PC-3 (cell line): ENCODE measurements at regions not wholly inside any gene's neighbourhood (a gene's known extent, or its start where the extent isn't known, plus 50 kb on each side); places are given as distances from the start of the nearest gene placed in this dataset.

ENCODE experiments used
- ATAC-seq: fragments of 200-7000 bp; cut with Tn5 transposase; 2 replicates; pipeline ENCODE4 v1.9.1; 2020; ENCODE audit warnings: mild to moderate bottlenecking, moderate library complexity
- BruUV-seq: library from RNA; stranded (reverse); fragments of 400-500 nt; replicated peaks from 2 replicates; lab custom pipeline; 2021; lab: Mats Ljungman, UMichigan
- CTCF ChIA-PET: fragments of 300-600 bp; sonication (Branson Sonifier 250); formaldehyde crosslinking; loops from one replicate; lab custom pipeline; 2022; ENCODE audit warnings: antibody characterized with exemption; lab: Charles Lee
- POLR2A ChIA-PET: fragments of 300-600 bp; sonication (Branson Sonifier 250); formaldehyde crosslinking; loops from one replicate; lab custom pipeline; 2022; ENCODE audit warnings: antibody characterized with exemption; ENCODE audit not compliant: unreplicated experiment; lab: Charles Lee
- DNase-seq: peaks from one replicate; pipeline ENCODE4 v3.0.0-alpha.2; 2015
- H2AFZ ChIP-seq: fragments of 300-600 bp; sonication (generic); 2 replicates; pipeline ENCODE4 v1.6.0; 2016; ENCODE audit warnings: antibody characterized with exemption, low read length
- H3F3A ChIP-seq: fragments of 300-600 bp; sonication (generic); one replicate; pipeline ENCODE4 v1.6.0; 2017; ENCODE audit warnings: antibody characterized with exemption, low read length, control low read depth, mild to moderate bottlenecking; ENCODE audit not compliant: unreplicated experiment
- H3K27ac ChIP-seq: fragments of 300-600 bp; sonication (generic); 2 replicates; pipeline ENCODE4 v1.5.1; 2016; ENCODE audit warnings: mild to moderate bottlenecking, low read length
- H3K27me3 ChIP-seq: fragments of 300-600 bp; sonication (generic); 2 replicates; pipeline ENCODE4 v1.6.1; 2016; ENCODE audit warnings: low read length, mixed read lengths
- H3K36me3 ChIP-seq: fragments of 300-600 bp; sonication (generic); 2 replicates; pipeline ENCODE4 v1.6.1; 2016; ENCODE audit warnings: low read depth, mixed run types, low read length, mixed read lengths
- H3K4me1 ChIP-seq: fragments of 300-600 bp; sonication (generic); 2 replicates; pipeline ENCODE4 v1.5.1; 2016; ENCODE audit warnings: low read length; ENCODE audit not compliant: insufficient read depth
- H3K4me2 ChIP-seq: fragments of 300-600 bp; sonication (generic); 2 replicates; pipeline ENCODE4 v1.6.0; 2016; ENCODE audit warnings: low read length
- H3K4me3 ChIP-seq: fragments of 300-600 bp; sonication (generic); 2 replicates; pipeline ENCODE4 v1.5.1; 2016; ENCODE audit warnings: mild to moderate bottlenecking, low read length, mixed read lengths
- H3K79me2 ChIP-seq: fragments of 300-600 bp; sonication (generic); 2 replicates; pipeline ENCODE4 v1.6.1; 2017; ENCODE audit warnings: low read length, mixed read lengths
- H3K9ac ChIP-seq: fragments of 300-600 bp; sonication (generic); 2 replicates; pipeline ENCODE4 v1.6.0; 2016; ENCODE audit warnings: mild to moderate bottlenecking, low read length
- H3K9me2 ChIP-seq: fragments of 300-600 bp; sonication (generic); replicated peaks from 2 replicates; pipeline ENCODE4 v1.6.1; 2016; ENCODE audit warnings: mixed run types, low read length, mixed read lengths
- H3K9me3 ChIP-seq: fragments of 300-600 bp; sonication (generic); 2 replicates; pipeline ENCODE4 v1.6.1; 2016; ENCODE audit warnings: low read length, mixed read lengths
- H4K20me1 ChIP-seq: fragments of 300-600 bp; sonication (generic); 2 replicates; pipeline ENCODE4 v1.6.1; 2016; ENCODE audit warnings: low read length, mixed read lengths
- EZH2 ChIP-seq: fragments of 300-600 bp; sonication (generic); IDR thresholded peaks from one replicate; pipeline ENCODE4 v1.6.1; 2017; ENCODE audit warnings: antibody characterized with exemption, mild to moderate bottlenecking, low read length; ENCODE audit not compliant: unreplicated experiment
- EZH2phosphoT487 ChIP-seq: fragments of 300-600 bp; sonication (generic); IDR thresholded peaks from 2 replicates; pipeline ENCODE4 v1.6.1; 2018; ENCODE audit warnings: mild to moderate bottlenecking, antibody characterized with exemption, low read length, borderline replicate concordance
- intact Hi-C: fragments of 100-400 bp; cut with micrococcal nuclease; formaldehyde crosslinking; loops from 2 replicates; pipeline ENCODE4 v1.9.0; 2023
- TF ChIP-seq, protein P1 (sequence below): fragments of 300-600 bp; sonication (generic); conservative IDR thresholded peaks from 2 replicates; pipeline ENCODE4 v1.5.1; 2017; ENCODE audit warnings: antibody characterized with exemption, low read depth, mild to moderate bottlenecking, low read length

DNA sequence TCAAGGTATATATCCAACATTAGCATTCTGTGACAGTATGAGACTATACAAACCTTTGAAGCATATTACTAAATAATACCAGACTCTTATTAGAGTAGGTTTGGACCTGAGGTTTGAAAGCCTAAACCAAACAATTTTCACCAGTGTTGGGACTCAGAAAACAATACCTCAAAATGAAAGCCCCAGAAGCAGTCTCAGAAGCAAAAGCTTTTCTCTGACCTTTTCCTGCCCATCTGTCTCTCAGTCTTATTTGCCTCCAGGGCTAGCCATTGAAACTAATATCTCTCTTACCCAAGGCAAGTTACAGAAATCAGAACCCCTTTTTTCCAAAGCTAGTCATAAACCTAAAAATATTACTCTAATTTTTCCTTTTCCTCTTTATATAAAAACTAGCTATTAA is 163.3 kb downstream of the PTCHD1 start:
- ChIA-PET CTCF (no interaction called here), POLR2A (no interaction called here)
- BruUV-seq, result no TSS peak
- no peak overlapping the region for H3K4me3 ChIP-seq
- no peaks in the 10 kb centered on the region for H3K9me2 ChIP-seq
- H4K20me1 ChIP-seq, result no peaks in the 10 kb centered on the region
- H3K36me3 ChIP-seq, result no peaks in the 10 kb centered on the region
- no peak overlapping the region for H3K27ac ChIP-seq
- ATAC-seq (no peak), DNase-seq (no peak)
- H2AFZ ChIP-seq, result no peak overlapping the region
- TF ChIP-seq, protein P1, sequence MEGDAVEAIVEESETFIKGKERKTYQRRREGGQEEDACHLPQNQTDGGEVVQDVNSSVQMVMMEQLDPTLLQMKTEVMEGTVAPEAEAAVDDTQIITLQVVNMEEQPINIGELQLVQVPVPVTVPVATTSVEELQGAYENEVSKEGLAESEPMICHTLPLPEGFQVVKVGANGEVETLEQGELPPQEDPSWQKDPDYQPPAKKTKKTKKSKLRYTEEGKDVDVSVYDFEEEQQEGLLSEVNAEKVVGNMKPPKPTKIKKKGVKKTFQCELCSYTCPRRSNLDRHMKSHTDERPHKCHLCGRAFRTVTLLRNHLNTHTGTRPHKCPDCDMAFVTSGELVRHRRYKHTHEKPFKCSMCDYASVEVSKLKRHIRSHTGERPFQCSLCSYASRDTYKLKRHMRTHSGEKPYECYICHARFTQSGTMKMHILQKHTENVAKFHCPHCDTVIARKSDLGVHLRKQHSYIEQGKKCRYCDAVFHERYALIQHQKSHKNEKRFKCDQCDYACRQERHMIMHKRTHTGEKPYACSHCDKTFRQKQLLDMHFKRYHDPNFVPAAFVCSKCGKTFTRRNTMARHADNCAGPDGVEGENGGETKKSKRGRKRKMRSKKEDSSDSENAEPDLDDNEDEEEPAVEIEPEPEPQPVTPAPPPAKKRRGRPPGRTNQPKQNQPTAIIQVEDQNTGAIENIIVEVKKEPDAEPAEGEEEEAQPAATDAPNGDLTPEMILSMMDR, result no peak
- no peak for TF ChIP-seq EZH2
- TF ChIP-seq EZH2phosphoT487, result no peak
- H3K79me2 ChIP-seq, result no peaks in the 10 kb centered on the region
- no peaks in the 10 kb centered on the region for H3K27me3 ChIP-seq
- no peaks in the 10 kb centered on the region for H3K9me3 ChIP-seq
- no peak overlapping the region for H3K4me2 ChIP-seq
- H3K9ac ChIP-seq, result no peak overlapping the region
- H3K4me1 ChIP-seq, result peaks cover 11% of the 10 kb centered on the region
- H3F3A ChIP-seq, result no peaks in the 10 kb centered on the region
- intact Hi-C loops, result no loop called here

DNA sequence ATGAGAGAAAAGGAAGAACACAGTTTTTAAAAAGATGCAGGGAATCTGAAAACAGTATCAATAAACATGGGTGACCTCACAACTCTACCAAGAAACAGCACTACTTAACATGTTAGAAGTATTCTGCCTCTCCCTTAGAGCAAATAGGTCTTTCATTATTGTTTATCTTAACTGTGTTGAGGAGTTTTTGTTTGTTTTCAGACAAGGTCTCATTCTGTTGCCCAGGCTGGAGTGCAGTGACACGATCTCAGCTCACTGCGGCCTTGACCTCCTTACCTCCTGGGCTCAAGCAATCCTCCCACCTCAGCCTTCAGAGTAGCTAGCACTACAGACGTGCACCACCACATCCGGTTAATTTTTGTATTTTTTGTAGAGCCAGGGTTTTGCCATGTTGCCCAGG is 165.3 kb upstream of the PRDX4 start:
- Histone ChIP-seq H3K4me3 (no peak overlapping the region), H3K36me3 (no peaks in the 10 kb centered on the region), H3K27ac (no peak overlapping the region), H2AFZ (no peak overlapping the region), H3K27me3 (no peaks in the 10 kb centered on the region), H4K20me1 (no peaks in the 10 kb centered on the region), H3K9ac (no peak overlapping the region), H3K4me2 (no peak overlapping the region), H3K4me1 (peaks cover 30% of the 10 kb centered on the region), H3F3A (no peaks in the 10 kb centered on the region), H3K9me2 (no peaks in the 10 kb centered on the region), H3K9me3 (no peaks in the 10 kb centered on the region), H3K79me2 (no peaks in the 10 kb centered on the region)
- ChIA-PET POLR2A (no interaction called here), CTCF (no interaction called here)
- TF ChIP-seq EZH2phosphoT487 (no peak), EZH2 (no peak)
- TF ChIP-seq, protein P1, result no peak
- intact Hi-C loops, result no loop called here
- ATAC-seq, result no peak
- no TSS peak for BruUV-seq
- no peak for DNase-seq

DNA sequence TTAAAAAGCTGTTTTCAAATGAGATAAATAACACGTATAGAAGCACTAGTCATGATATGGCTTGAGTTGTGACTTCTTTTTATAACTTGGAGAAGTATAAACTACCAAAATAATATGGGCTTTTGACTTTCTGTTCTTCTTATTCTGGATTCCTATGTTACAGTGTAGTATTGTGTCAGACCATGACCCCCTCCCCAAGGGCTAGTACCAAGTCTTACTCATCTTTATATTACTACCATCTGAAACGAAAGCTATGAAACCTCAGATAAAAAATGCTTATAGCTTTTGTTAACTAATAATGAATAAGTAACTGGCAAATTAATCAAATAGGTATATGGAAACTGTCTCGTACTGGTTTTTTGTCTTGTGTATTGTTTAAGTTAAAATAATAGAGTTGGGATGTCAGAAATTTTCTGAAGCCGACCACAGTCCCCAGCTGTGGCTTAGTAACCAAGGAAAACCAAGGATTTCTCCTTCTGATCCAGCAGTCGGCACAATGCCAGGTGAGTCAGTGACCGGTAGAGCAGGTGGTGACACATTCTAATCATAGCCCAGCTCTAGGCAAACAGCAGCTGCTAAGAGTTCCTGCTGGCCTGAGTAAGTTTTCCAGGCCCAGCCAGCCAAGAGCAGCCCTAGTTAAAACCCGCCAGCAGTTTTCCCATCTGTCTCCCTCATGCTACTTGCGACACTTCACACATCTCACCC is 163.3 kb upstream of the PRDX4 start:
- intact Hi-C loops, result loop anchor here (2.0 kb wide), 1 partner anchor 45 kb away; no protein-coding TSS in a partner anchor
- H3K9ac ChIP-seq, result no peak overlapping the region
- H2AFZ ChIP-seq, result no peak overlapping the region
- H3K4me3 ChIP-seq, result peak overlapping the region; percentile 53
- no TSS peak for BruUV-seq
- H3K36me3 ChIP-seq, result no peaks in the 10 kb centered on the region
- no peaks in the 10 kb centered on the region for H4K20me1 ChIP-seq
- TF ChIP-seq EZH2phosphoT487, result no peak
- TF ChIP-seq, protein P1, result no peak
- ChIA-PET CTCF (no interaction called here), POLR2A (no interaction called here)
- H3K9me2 ChIP-seq, result no peaks in the 10 kb centered on the region
- H3K79me2 ChIP-seq, result no peaks in the 10 kb centered on the region
- H3F3A ChIP-seq, result no peaks in the 10 kb centered on the region
- H3K27ac ChIP-seq, result peak overlapping the region; percentile 59
- H3K27me3 ChIP-seq, result no peaks in the 10 kb centered on the region
- peaks cover 30% of the 10 kb centered on the region for H3K4me1 ChIP-seq
- peak; percentile 99 for ATAC-seq
- peak overlapping the region; percentile 74 for H3K4me2 ChIP-seq
- no peaks in the 10 kb centered on the region for H3K9me3 ChIP-seq
- DNase-seq, result peak; percentile 96
